Mesodermal cell (in vitro differentiated cells): ENCODE measurements at regions not wholly inside any gene's neighbourhood (a gene's known extent, or its start where the extent isn't known, plus 50 kb on each side); places are given as distances from the start of the nearest gene placed in this dataset.
A peak's percentile ranks its signal among the peaks of the same experiment; 100 is the strongest.
"Not testable (repeated sequence)": the region's sequence is repeated elsewhere in the genome, so short reads cannot be mapped to it uniquely, and the experiment has no call there.

Source experiments
- H3K27ac ChIP-seq: 2 replicates; pipeline ENCODE4 v1.7.0; 2013; ENCODE audit warnings: mild to moderate bottlenecking, low read depth, low read length, moderate library complexity; ENCODE audit not compliant: severe bottlenecking
- H3K36me3 ChIP-seq: 2 replicates; pipeline ENCODE4 v1.7.1; 2013; ENCODE audit warnings: mild to moderate bottlenecking, low read length, moderate library complexity; ENCODE audit not compliant: control insufficient read depth, insufficient read depth
- H3K4me1 ChIP-seq: one replicate; pipeline ENCODE4 v1.7.1; 2013; ENCODE audit warnings: mild to moderate bottlenecking, low read length; ENCODE audit not compliant: insufficient read depth, control insufficient read depth, poor library complexity, severe bottlenecking
- H3K4me3 ChIP-seq: 2 replicates; pipeline ENCODE4 v1.7.0; 2013; ENCODE audit warnings: low read length, control low read depth, mild to moderate bottlenecking; ENCODE audit not compliant: insufficient read depth, poor library complexity, severe bottlenecking; ENCODE audit errors: extremely low read depth
- H3K9me3 ChIP-seq: 2 replicates; pipeline ENCODE4 v1.7.1; 2013; ENCODE audit warnings: mild to moderate bottlenecking, low read length, moderate library complexity; ENCODE audit not compliant: control insufficient read depth
- WGBS, 2 experiments: methylation state at CpG; one replicate each; pipeline ENCODE4 v1.1.5; 2013; ENCODE audit warnings: missing lambda C conversion rate in 2 of 2; ENCODE audit not compliant: insufficient coverage in 2 of 2; 5-methylcytosine and 5-hydroxymethylcytosine counted together

- Histone ChIP-seq H3K27ac (no peak overlapping the region), H3K4me1 (no peaks in the 10 kb centered on the region), H3K36me3 (no peaks in the 10 kb centered on the region), H3K9me3 (no peaks in the 10 kb centered on the region), H3K4me3 (no peak overlapping the region)
- WGBS, 2 experiments, result no CpG with 5 or more reads among the region's 1 CpG
These were observed 888.6 kb downstream of the GRID1 start for GRCh38 chr10:85477979-85478378.

- Histone ChIP-seq H3K4me1 (no peaks in the 10 kb centered on the region), H3K27ac (no peak overlapping the region), H3K36me3 (no peaks in the 10 kb centered on the region), H3K9me3 (no peaks in the 10 kb centered on the region), H3K4me3 (no peak overlapping the region)
These were observed 876.2 kb downstream of the GRID1 start for GRCh38 chr10:85490431-85490830.

DNA sequence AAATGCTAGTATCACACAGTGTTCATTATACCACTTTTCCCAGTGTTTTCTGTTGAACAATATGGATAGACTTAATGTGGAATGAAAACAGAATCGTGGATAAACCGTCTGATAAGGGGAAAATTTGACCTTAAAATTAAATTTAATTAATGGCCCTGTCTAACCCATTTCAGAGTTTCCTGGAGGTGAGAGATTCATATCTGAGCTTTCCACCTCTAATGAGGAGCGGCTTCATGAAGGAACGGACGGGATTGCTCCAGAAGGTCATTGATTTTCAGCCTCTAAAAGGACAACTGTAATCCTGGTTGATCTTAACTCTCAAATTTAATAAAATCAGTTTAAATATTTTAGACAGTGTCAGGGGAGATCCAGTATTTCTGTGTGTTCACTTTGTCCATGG, 874.9 kb downstream of the GRID1 start:
- 50 to 53% methylated on average over 2 of the region's 5 CpGs for WGBS, 2 experiments
- no peaks in the 10 kb centered on the region for H3K36me3 ChIP-seq
- H3K9me3 ChIP-seq, result no peaks in the 10 kb centered on the region
- no peak overlapping the region for H3K4me3 ChIP-seq
- no peak overlapping the region for H3K27ac ChIP-seq
- H3K4me1 ChIP-seq, result no peaks in the 10 kb centered on the region

DNA sequence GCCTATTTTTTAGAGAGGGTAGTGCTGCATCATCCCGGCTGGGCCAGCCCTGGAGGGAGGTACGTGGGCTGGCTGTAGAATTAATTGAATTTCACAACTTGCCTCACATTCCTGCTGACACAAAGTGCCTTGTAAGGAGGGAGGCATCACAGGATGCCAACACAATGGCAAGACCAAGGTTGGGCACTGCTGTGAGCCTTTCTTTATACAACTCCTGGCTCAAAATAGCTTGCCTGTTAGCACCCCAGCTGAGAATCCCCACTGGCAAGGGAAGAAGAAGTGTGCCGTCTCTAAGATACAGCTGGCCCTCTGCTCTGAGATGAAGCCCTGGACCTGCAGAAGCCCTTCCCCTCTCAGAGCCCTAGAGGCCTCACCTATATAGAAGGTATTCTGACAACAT, 873.9 kb downstream of the GRID1 start:
- WGBS, 2 experiments, result no CpG with 5 or more reads among the region's 3 CpGs
- H3K4me3 ChIP-seq, result no peak overlapping the region
- no peaks in the 10 kb centered on the region for H3K9me3 ChIP-seq

GRCh38 chr10:85493703-85494102, 872.9 kb downstream of the GRID1 start:
- Histone ChIP-seq H3K9me3 (no peaks in the 10 kb centered on the region), H3K4me3 (no peak overlapping the region), H3K27ac (no peak overlapping the region), H3K4me1 (no peaks in the 10 kb centered on the region), H3K36me3 (no peaks in the 10 kb centered on the region)
- WGBS, 2 experiments, result 38 to 72% methylated on average over 1 to 2 of the region's 3 CpGs

More for the DNA sequence above, 873.9 kb downstream of the GRID1 start:
- no peaks in the 10 kb centered on the region for H3K36me3 ChIP-seq
- H3K27ac ChIP-seq, result no peak overlapping the region
- H3K4me1 ChIP-seq, result no peaks in the 10 kb centered on the region

- not testable (repeated sequence) for H3K36me3 ChIP-seq
These were observed 862.0 kb downstream of the GRID1 start for GRCh38 chr10:85504641-85505040.

GRCh38 chr10:85508159-85508558, 858.4 kb downstream of the GRID1 start:
- WGBS, 2 experiments, result 71 to 89% methylated on average over 1 of the region's 2 CpGs
- Histone ChIP-seq H3K36me3 (no peaks in the 10 kb centered on the region), H3K27ac (no peak overlapping the region), H3K4me1 (no peaks in the 10 kb centered on the region), H3K4me3 (no peak overlapping the region), H3K9me3 (peaks cover 6% of the 10 kb centered on the region)

More at GRCh38 chr10:85504641-85505040, 862.0 kb downstream of the GRID1 start:
- H3K4me3 ChIP-seq, H3K9me3 ChIP-seq, H3K27ac ChIP-seq, H3K4me1 ChIP-seq: not testable (repeated sequence)
- 84 to 92% methylated on average over 10 of the region's 10 CpGs for WGBS, 2 experiments

- Histone ChIP-seq H3K27ac (no peak overlapping the region), H3K4me3 (no peak overlapping the region), H3K36me3 (no peaks in the 10 kb centered on the region), H3K9me3 (no peaks in the 10 kb centered on the region), H3K4me1 (no peaks in the 10 kb centered on the region)
- 100% methylated on average over 1 of the region's 5 CpGs; no CpG with 5 or more reads in 1 of the 2 experiments for WGBS, 2 experiments
These were observed 855.9 kb downstream of the GRID1 start for GRCh38 chr10:85510682-85511081.

GRCh38 chr10:85513436-85513835, 853.2 kb downstream of the GRID1 start:
- Histone ChIP-seq H3K4me3 (no peak overlapping the region), H3K9me3 (no peaks in the 10 kb centered on the region), H3K27ac (no peak overlapping the region), H3K4me1 (no peaks in the 10 kb centered on the region), H3K36me3 (no peaks in the 10 kb centered on the region)
- WGBS, 2 experiments, result no CpG with 5 or more reads among the region's 1 CpG

GRCh38 chr10:85515316-85515715, 851.3 kb downstream of the GRID1 start:
- H3K27ac ChIP-seq, result no peak overlapping the region
- no peaks in the 10 kb centered on the region for H3K4me1 ChIP-seq
- 86 to 91% methylated on average over 1 to 3 of the region's 4 CpGs for WGBS, 2 experiments
- H3K9me3 ChIP-seq, result no peaks in the 10 kb centered on the region
- H3K4me3 ChIP-seq, result no peak overlapping the region
- no peaks in the 10 kb centered on the region for H3K36me3 ChIP-seq

GRCh38 chr10:85524001-85524666, 842.5 kb downstream of the GRID1 start:
- H3K36me3 ChIP-seq, result no peaks in the 10 kb centered on the region
- WGBS, 2 experiments, result 79 to 86% methylated on average over 2 to 5 of the region's 5 CpGs
- H3K9me3 ChIP-seq, result peaks cover 22% of the 10 kb centered on the region
- peak overlapping the region; percentile 7 for H3K27ac ChIP-seq
- no peaks in the 10 kb centered on the region for H3K4me1 ChIP-seq
- H3K4me3 ChIP-seq, result no peak overlapping the region
